Naive B cell (primary cell): ENCODE measurements at regions not wholly inside any gene's neighbourhood (a gene's known extent, or its start where the extent isn't known, plus 50 kb on each side); places are given as distances from the start of the nearest gene placed in this dataset.
A peak's percentile ranks its signal among the peaks of the same experiment; 100 is the strongest.
"Not testable (repeated sequence)": the region's sequence is repeated elsewhere in the genome, so short reads cannot be mapped to it uniquely, and the experiment has no call there.

ENCODE experiments used
- ATAC-seq, 2 donors: fragments of 150-1000 bp; cut with Tn5 transposase; 2 replicates each; pipeline ENCODE4 v1.10.0; 2021; ENCODE audit warnings: low read depth in 2 of 2, mild to moderate bottlenecking in 2 of 2, moderate library complexity in 2 of 2
- DNase-seq: peaks from one replicate; pipeline ENCODE4 v3.0.0; 2022
- H3K27ac Mint-ChIP-seq, 6 donors: one replicate each; pipeline ENCODE4 v1.8.0; 2020 to 2022; ENCODE audit warnings: mild to moderate bottlenecking in 6 of 6, mixed read lengths in 6 of 6, moderate library complexity in 5 of 6, inconsistent platforms in 2 of 6
- H3K27me3 Mint-ChIP-seq, 3 donors: one replicate each; pipeline ENCODE4 v1.8.0; 2021 to 2022; ENCODE audit warnings: mixed read lengths in 3 of 3, mild to moderate bottlenecking in 1 of 3
- H3K36me3 Mint-ChIP-seq, 2 donors: one replicate each; pipeline ENCODE4 v1.8.0; 2020 to 2022; ENCODE audit warnings: mixed read lengths in 2 of 2, inconsistent platforms in 1 of 2, mild to moderate bottlenecking in 1 of 2
- H3K4me1 Mint-ChIP-seq, 3 donors: one replicate each; pipeline ENCODE4 v1.8.0; 2020 to 2022; ENCODE audit warnings: mixed read lengths in 3 of 3, inconsistent platforms in 1 of 3, mild to moderate bottlenecking in 1 of 3, moderate library complexity in 1 of 3
- H3K4me3 Mint-ChIP-seq, 8 donors: one replicate each; pipeline ENCODE4 v1.8.0; 2020 to 2022; ENCODE audit warnings: mild to moderate bottlenecking in 8 of 8, mixed read lengths in 8 of 8, moderate library complexity in 8 of 8, inconsistent platforms in 2 of 8
- H3K9me3 Mint-ChIP-seq, 7 donors: one replicate each; pipeline ENCODE4 v1.8.0; 2020 to 2022; ENCODE audit warnings: mixed read lengths in 7 of 7, mild to moderate bottlenecking in 5 of 7, inconsistent platforms in 2 of 7, moderate library complexity in 1 of 7

DNA sequence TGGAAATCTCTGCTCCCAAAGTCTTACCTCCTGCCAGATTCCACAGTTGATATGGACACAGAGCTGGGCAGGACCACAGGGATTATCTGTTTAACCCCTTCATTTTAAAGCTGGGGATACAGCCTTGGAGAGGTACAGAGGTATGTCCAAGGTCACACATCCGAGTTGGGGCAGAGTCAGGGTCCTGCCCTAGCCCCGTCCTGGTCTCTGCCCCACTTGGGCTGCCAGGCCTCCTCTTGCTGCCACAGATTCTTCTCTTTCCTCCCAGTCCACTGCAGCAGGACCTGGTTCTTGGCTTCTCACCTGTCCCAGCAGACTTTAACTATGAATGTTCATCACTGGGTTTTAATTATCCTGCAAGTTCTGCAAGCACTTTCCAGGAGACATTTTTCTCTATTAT is 258.3 kb downstream of the MATN1 start:
- H3K27ac Mint-ChIP-seq, result no peak overlapping the region
- H3K36me3 Mint-ChIP-seq, result no peaks in the 10 kb centered on the region
- no peak for DNase-seq
- no peak for ATAC-seq
- peaks cover 0 to 14% (median 7%) of the 10 kb centered on the region in 3 donors for H3K27me3 Mint-ChIP-seq
- peaks cover 0 to 5% (median 0%) of the 10 kb centered on the region in 7 donors for H3K9me3 Mint-ChIP-seq
- H3K4me3 Mint-ChIP-seq, result no peak overlapping the region
- no peaks in the 10 kb centered on the region for H3K4me1 Mint-ChIP-seq

DNA sequence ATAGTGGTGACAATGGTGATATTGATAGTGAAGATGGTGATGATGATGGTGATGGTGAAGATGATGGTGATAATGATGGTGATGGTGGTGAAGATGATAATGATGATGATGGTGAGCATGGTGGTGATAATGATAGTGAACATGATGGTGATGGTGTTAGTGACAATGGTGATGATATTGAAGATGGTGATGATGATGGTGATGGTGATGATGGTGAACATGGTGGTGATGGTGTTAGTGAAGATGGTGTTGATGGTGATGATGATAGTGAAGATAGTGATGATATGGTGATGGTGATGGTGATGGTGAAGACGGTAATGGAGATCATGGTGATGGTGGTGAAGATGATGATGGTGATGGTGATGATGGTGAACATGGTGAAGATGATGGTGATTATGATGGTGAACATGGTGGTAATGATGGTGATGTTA is 259.2 kb downstream of the MATN1 start:
- DNase-seq (no peak), ATAC-seq (no peak)
- peaks cover 0 to 14% (median 11%) of the 10 kb centered on the region in 3 donors for H3K27me3 Mint-ChIP-seq
- no peaks in the 10 kb centered on the region for H3K4me1 Mint-ChIP-seq
- no peak overlapping the region for H3K4me3 Mint-ChIP-seq
- peaks cover 0 to 6% (median 0%) of the 10 kb centered on the region in 7 donors for H3K9me3 Mint-ChIP-seq
- no peaks in the 10 kb centered on the region for H3K36me3 Mint-ChIP-seq
- H3K27ac Mint-ChIP-seq, result no peak overlapping the region

DNA sequence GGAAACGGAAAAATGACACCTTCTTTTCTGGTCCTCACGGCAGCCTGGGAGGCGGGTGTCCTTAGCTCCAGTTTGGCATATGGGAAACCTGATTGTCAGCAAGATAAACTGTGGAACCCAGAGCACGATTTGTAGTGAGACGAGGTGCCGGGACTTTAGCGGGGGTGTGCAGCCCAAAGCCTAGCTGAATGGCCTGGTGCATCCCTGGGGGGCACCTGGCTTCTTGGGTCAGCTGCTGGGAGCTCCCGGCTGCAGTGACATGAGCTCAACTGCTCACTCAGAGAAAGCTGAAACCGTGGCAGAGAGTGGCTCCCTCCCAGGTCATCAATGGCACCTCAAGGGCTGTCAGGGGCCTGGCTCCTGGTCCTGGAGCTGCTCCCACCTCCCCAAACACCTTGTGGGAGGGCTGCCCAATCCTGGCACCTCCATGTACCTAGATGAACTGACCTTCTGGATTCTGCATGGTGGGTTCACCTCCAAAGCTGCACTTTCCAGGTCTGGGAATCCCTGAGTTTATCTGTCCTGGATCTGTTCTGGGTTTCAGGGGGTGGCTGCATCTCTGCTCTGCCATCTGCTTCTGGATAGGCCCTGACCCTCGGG is 260.5 kb downstream of the MATN1 start:
- H3K4me1 Mint-ChIP-seq, result no peaks in the 10 kb centered on the region
- peaks cover 0 to 17% (median 14%) of the 10 kb centered on the region in 3 donors for H3K27me3 Mint-ChIP-seq
- ATAC-seq (no peak), DNase-seq (no peak)
- H3K36me3 Mint-ChIP-seq, result no peaks in the 10 kb centered on the region
- H3K27ac Mint-ChIP-seq, result no peak overlapping the region
- peaks cover 0 to 6% (median 0%) of the 10 kb centered on the region in 7 donors for H3K9me3 Mint-ChIP-seq
- H3K4me3 Mint-ChIP-seq, result no peak overlapping the region

DNA sequence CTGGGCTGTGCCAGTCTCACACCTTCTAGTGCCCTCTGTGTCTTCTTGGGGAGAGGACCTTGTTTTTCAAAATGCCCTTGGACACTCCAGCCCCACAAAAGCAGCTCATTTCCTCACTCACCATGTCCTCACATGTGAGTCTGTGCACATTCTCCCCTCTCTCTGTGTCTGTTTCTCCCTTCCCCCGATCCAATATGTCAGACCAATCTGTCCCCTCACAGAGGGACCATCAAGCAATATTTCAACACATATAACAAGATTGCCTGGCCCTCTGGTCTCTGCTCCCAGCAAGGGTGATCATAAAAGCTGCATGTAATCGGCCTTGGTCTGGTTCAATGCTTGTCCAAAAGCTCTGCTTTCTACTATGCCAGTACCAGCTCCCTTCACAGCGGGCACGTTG is 261.2 kb downstream of the MATN1 start:
- ATAC-seq (no peak), DNase-seq (no peak)
- peaks cover 0 to 6% (median 0%) of the 10 kb centered on the region in 7 donors for H3K9me3 Mint-ChIP-seq

DNA sequence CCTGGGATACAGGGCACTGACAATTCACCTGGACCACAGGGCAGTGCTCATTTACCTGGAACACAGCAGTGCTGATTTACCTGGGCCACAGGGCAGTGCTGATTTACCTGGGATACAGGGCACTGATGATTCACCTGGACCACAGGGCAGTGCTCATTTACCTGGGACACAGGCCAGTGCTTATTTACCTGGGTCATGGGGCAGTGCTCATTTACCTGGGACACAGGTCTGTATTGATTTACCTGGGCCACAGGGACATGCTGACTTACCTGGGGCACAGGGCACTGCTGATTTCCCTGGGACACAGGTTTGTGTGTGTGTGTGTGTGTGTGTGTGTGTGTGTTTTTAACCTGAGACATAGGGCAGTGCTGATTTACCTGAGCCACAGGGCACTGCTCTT is 261.7 kb downstream of the MATN1 start:
- H3K27me3 Mint-ChIP-seq, result peaks cover 0 to 21% (median 13%) of the 10 kb centered on the region in 3 donors
- DNase-seq (no peak), ATAC-seq (no peak)
- no peaks in the 10 kb centered on the region for H3K4me1 Mint-ChIP-seq
- peaks cover 0 to 6% (median 0%) of the 10 kb centered on the region in 7 donors for H3K9me3 Mint-ChIP-seq
- no peak overlapping the region for H3K4me3 Mint-ChIP-seq
- H3K27ac Mint-ChIP-seq, result no peak overlapping the region
- H3K36me3 Mint-ChIP-seq, result no peaks in the 10 kb centered on the region

More for the DNA sequence above, 261.2 kb downstream of the MATN1 start:
- H3K36me3 Mint-ChIP-seq, result no peaks in the 10 kb centered on the region
- no peaks in the 10 kb centered on the region for H3K4me1 Mint-ChIP-seq
- H3K4me3 Mint-ChIP-seq, result no peak overlapping the region
- peaks cover 0 to 19% (median 14%) of the 10 kb centered on the region in 3 donors for H3K27me3 Mint-ChIP-seq
- H3K27ac Mint-ChIP-seq, result no peak overlapping the region

DNA sequence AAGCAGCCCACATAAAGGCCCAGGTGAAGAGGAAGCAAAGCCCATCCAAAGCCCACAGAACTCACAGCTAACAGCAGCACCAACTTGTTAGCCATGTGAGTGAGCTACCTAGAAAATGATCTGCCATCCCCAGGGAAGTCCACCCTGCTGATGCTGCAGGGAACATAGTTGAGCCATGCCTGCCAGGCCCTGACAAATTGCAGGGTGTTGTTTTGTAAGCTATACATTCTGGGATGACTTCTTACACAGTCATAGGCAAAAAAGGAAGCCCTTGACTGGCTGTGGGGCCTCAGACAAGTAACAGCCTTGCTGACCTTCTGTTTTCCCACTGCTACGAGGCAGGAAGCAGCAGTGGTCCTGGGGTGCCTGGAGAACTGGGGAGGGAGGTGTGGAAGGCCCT is 262.7 kb downstream of the MATN1 start:
- no peak overlapping the region for H3K4me3 Mint-ChIP-seq

DNA sequence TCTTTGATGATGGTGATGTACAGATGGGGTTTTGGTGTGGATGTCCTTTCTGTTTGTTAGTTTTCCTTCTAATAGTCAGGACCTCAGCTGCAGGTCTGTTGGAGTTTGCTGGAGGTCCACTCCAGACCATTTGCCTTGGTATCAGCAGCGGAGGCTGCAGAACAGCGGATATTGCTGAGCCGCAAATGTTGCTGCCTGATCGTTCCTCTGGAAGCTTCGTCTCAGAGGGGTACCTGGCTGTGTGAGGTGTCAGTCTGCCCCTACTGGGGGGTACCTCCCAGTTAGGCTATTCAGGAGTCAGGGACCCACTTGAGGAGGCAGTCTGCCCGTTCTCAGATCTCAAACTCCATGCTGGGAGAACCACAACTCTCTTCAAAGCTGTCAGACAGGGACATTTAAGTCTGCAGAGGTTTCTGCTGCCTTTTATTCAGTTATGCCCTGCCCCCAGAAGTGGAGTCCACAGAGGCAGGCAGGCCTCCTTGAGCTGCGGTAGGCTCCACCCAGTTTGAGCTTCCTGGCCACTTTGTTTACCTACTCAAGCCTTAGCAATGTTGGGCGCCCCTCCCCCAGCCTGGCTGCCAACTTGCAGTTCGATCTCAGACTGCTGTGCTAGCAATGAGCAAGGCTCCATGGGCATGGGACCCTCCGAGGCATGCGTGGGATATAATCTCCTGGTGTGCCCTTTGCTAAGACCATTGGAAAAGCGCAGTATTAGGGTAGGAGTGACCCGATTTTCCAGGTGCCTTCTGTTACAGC is 264.5 kb downstream of the MATN1 start:
- ATAC-seq, H3K4me1 Mint-ChIP-seq, H3K4me3 Mint-ChIP-seq, H3K36me3 Mint-ChIP-seq, H3K27ac Mint-ChIP-seq, H3K9me3 Mint-ChIP-seq, DNase-seq: not testable (repeated sequence)
- peaks cover 0 to 19% (median 10%) of the 10 kb centered on the region in 3 donors for H3K27me3 Mint-ChIP-seq

More for the DNA sequence above, 262.7 kb downstream of the MATN1 start:
- ATAC-seq (no peak), DNase-seq (no peak)
- Mint-ChIP-seq H3K27ac (no peak overlapping the region), H3K36me3 (no peaks in the 10 kb centered on the region), H3K9me3 (peaks cover 0 to 6% (median 0%) of the 10 kb centered on the region in 7 donors), H3K27me3 (peaks cover 0 to 19% (median 10%) of the 10 kb centered on the region in 3 donors), H3K4me1 (no peaks in the 10 kb centered on the region)

DNA sequence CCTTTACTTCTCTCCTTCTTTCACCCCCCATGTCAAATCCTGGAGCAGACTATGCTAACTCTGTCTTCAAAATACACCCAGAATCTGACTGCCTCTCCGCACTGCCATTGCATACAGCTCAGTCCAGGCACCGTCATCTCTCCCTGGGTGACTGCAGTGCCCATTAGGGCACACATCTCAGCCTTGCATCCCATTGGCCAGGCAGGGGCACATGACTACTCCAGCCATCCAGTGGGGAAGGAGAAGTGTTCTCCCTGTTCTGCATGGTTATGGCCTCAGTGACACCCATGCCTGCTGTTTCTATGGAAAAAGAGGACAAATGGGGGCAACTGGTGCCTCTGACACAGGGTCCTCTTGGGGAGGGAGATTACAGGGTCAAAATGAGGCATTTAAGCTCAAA is 270.5 kb downstream of the MATN1 start:
- Mint-ChIP-seq H3K36me3 (no peaks in the 10 kb centered on the region), H3K4me1 (no peaks in the 10 kb centered on the region), H3K27me3 (peaks cover 4 to 16% (median 9%) of the 10 kb centered on the region in 3 donors), H3K27ac (no peak overlapping the region), H3K9me3 (peaks cover 0 to 11% (median 6%) of the 10 kb centered on the region in 7 donors), H3K4me3 (no peak overlapping the region)
- DNase-seq (no peak), ATAC-seq (no peak)

DNA sequence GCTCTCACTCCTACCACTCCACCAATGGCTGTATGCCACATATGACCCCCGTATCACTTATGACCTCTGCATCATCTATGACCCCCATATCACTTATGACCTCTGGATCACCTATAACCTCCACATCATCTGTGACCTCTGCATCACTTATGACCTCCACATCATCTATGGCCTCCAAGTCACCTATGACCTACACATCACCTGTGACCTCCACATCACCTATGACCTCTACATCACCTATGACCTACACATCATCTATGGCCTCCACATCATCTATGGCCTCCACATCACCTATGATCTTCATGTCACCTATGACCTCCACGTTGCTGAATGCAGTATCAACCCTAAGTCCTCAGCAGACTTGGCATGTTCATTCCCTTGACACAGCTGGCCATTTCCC is 271.2 kb downstream of the MATN1 start:
- H3K4me1 Mint-ChIP-seq, result no peaks in the 10 kb centered on the region
- no peak overlapping the region for H3K4me3 Mint-ChIP-seq
- peaks cover 0 to 11% (median 6%) of the 10 kb centered on the region in 7 donors for H3K9me3 Mint-ChIP-seq
- DNase-seq, result no peak
- H3K27ac Mint-ChIP-seq, result no peak overlapping the region
- no peak for ATAC-seq
- H3K36me3 Mint-ChIP-seq, result no peaks in the 10 kb centered on the region
- H3K27me3 Mint-ChIP-seq, result peaks cover 4 to 21% (median 16%) of the 10 kb centered on the region in 3 donors

DNA sequence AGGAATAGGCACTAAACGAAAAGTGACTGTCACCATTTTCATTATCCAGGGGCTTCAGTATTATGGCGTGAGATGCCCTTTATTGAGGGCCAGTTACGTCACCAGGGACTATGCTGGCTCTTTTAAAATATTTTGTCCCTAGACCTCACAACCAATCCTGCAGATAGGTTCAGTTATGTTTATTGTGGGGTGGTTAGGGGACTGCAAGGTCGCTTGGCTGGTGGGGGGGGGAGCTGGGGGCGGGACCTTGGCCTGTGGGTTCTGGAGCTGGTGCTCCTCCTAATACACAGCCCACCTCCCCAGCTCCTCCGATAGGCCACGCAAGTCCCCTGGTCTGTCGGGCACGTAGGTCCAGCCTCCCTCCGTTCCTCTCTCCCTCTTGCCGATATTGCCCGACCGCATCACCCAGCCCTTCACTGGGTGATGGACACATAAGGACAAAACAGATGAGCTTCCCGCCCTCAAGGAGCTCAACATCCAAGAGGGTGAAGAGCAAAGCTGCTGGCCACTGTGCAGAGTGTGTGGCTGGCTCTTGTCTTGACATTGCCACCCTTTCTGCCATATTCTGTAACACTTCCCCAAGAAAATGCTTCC is 271.8 kb downstream of the MATN1 start:
- ATAC-seq, result no peak
- peaks cover 1 to 22% (median 22%) of the 10 kb centered on the region in 3 donors for H3K27me3 Mint-ChIP-seq
- H3K4me1 Mint-ChIP-seq, result no peaks in the 10 kb centered on the region
- peaks cover 0 to 11% (median 6%) of the 10 kb centered on the region in 7 donors for H3K9me3 Mint-ChIP-seq
- H3K27ac Mint-ChIP-seq, result no peak overlapping the region
- peak overlapping the region in 1 of 8 donors; percentile 52 for H3K4me3 Mint-ChIP-seq
- DNase-seq, result no peak
- H3K36me3 Mint-ChIP-seq, result no peaks in the 10 kb centered on the region

DNA sequence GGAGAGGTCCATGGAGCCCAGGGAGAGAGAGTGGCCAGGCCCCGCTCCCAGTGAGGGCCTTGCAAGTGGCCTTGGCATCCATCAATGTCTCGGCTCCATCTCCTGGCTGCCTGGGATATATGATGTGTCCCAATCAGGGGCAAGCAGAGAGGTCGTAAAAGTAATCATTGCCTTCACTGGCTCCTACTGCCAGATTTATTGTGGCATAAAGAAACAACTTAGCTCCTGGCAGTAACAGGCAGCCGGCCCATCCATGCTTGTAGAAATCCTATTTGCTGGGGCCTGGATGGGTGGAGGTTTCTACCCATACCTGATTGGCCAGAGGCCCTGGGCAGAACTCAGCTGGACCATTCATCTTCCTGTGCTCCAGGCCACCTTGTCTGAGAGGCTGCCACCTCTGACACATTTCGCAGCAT is 272.6 kb downstream of the MATN1 start:
- ATAC-seq, result no peak
- Mint-ChIP-seq H3K27ac (no peak overlapping the region), H3K9me3 (peaks cover 0 to 11% (median 6%) of the 10 kb centered on the region in 7 donors), H3K36me3 (no peaks in the 10 kb centered on the region), H3K4me1 (no peaks in the 10 kb centered on the region), H3K4me3 (no peak overlapping the region), H3K27me3 (peaks cover 0 to 24% (median 18%) of the 10 kb centered on the region in 3 donors)
- DNase-seq, result no peak

DNA sequence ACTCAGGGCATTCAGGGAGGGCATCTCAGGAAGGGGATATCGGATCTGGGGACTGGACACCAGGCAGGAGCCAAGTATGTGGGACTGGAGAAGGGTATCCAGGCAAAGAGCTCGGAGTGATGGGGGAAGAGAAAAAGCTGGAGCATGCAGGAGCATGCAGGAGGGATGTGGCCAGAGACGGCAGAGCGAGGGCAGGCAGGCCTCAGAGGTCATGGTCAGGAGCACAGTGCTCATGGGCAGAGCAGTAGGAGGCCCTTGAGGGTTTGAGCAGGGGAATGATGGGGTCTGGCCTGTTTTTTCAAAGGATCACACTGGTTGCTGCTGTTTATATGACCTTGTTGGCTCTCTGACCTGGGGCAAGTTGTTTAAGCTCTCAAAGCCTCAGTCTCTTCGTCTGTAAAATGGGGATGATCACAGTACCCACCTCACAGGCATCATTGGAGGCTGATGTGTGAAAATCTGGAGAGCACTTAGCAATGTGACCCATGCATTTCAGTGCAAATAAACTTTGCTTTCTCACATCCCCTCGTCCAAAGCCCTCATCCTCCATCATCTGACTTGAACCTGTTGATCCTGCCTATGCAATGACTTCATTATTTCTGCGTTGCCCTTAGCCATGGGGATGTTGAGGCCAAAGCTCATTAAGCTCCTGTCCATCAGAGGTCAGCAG is 273.1 kb downstream of the MATN1 start:
- Mint-ChIP-seq H3K4me3 (no peak overlapping the region), H3K36me3 (no peaks in the 10 kb centered on the region), H3K4me1 (no peaks in the 10 kb centered on the region), H3K27me3 (peaks cover 0 to 24% (median 21%) of the 10 kb centered on the region in 3 donors), H3K27ac (peak overlapping the region in 1 of 6 donors; percentile 70), H3K9me3 (peaks cover 0 to 11% (median 7%) of the 10 kb centered on the region in 7 donors)
- no peak for ATAC-seq
- no peak for DNase-seq

DNA sequence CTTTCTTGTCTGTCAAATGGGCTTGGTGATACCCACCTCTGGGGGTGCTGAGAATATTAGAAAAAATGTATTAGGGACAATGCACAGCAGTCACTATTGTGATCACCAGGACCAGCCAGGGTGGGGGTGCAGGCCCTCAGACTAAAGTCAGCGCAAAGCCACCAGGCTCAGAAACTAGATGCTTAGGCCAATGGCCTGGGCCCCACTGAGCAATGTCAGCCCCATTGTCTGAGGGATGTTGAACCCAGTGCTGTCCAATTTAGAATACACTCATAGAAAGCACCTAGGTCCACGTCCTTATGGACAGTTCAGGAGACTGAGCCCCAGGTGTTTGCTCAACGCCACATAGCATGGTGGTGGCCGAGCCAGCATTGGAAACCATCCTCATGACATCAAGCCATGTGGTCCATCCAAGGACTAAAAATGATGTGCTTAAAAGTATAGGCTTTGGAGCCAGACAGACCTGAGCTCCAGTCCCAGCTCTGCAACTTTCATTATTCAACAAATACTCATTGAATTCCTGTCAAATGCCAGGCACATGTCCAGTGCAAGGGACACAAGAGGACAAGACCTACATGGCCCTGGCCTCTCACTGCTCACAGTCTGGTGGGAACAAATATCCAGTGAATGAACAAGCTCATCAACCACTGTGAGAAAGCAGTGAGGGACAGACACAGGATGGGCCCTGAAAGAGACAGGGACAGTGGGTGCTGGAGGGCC is 273.8 kb downstream of the MATN1 start:
- peaks cover 0 to 11% (median 8%) of the 10 kb centered on the region in 7 donors for H3K9me3 Mint-ChIP-seq
- H3K4me3 Mint-ChIP-seq, result no peak overlapping the region
- ATAC-seq (no peak), DNase-seq (no peak)
- H3K4me1 Mint-ChIP-seq, result no peaks in the 10 kb centered on the region
- peak overlapping the region in 1 of 6 donors; percentile 70 for H3K27ac Mint-ChIP-seq
- H3K27me3 Mint-ChIP-seq, result peaks cover 0 to 24% (median 24%) of the 10 kb centered on the region in 3 donors
- no peaks in the 10 kb centered on the region for H3K36me3 Mint-ChIP-seq
